ENCODE measurements at regions not wholly inside any gene's neighbourhood (a gene's known extent, or its start where the extent isn't known, plus 50 kb on each side); places are given as distances from the start of the nearest gene placed in this dataset.

- ChIA-PET CTCF (no interaction called here), POLR2A (ENCODE audit: unreplicated experiment) (no interaction called here)
- no peak overlapping the region for H2AFZ ChIP-seq
- no peaks in the 10 kb centered on the region for H3K9me2 ChIP-seq (ENCODE audit: insufficient read depth)
- no peaks in the 10 kb centered on the region for H3K36me3 ChIP-seq (ENCODE audit: low read depth)
- H4K20me1 ChIP-seq (ENCODE audit: insufficient read depth) = no peaks in the 10 kb centered on the region
- no peaks in the 10 kb centered on the region for H3K4me1 ChIP-seq (replicated peaks; ENCODE audit: insufficient read depth)
- H3F3A ChIP-seq (ENCODE audit: insufficient read depth, low read depth) = no peaks in the 10 kb centered on the region
- no TSS peak for BruUV-seq (replicated peaks)
- no peak for TF ChIP-seq EZH2 (IDR thresholded peaks at IDR 0.05; ENCODE audit: low read depth)
- TF ChIP-seq CTCF (conservative IDR thresholded peaks at IDR 0.05) = no peak
- no peak overlapping the region for H3K4me2 ChIP-seq
- no peak overlapping the region for H3K27ac ChIP-seq
- H3K27me3 ChIP-seq (ENCODE audit: insufficient read depth, low read depth) = no peaks in the 10 kb centered on the region
- no peak overlapping the region for H3K4me3 ChIP-seq
- H3K79me2 ChIP-seq (ENCODE audit: low read depth) = no peaks in the 10 kb centered on the region
- no peaks in the 10 kb centered on the region for H3K9me3 ChIP-seq (ENCODE audit: insufficient read depth, low read depth)
- intact Hi-C loops (cut with micrococcal nuclease; ENCODE audit: unreplicated experiment) = no loop called here
- DNase-seq = no peak
These were observed 429.5 kb downstream of the DTWD2 start for GRCh38 chr5:118558871-118559270.

GRCh38 chr5:118557251-118557661, 431.1 kb downstream of the DTWD2 start:
- ChIA-PET POLR2A (ENCODE audit: unreplicated experiment) (no interaction called here), CTCF (no interaction called here)
- Histone ChIP-seq H3K36me3 (ENCODE audit: low read depth) (no peaks in the 10 kb centered on the region), H3K27me3 (ENCODE audit: insufficient read depth, low read depth) (no peaks in the 10 kb centered on the region), H3K4me3 (no peak overlapping the region), H3K4me2 (no peak overlapping the region), H3K9me3 (ENCODE audit: insufficient read depth, low read depth) (no peaks in the 10 kb centered on the region), H3F3A (ENCODE audit: insufficient read depth, low read depth) (no peaks in the 10 kb centered on the region), H3K9me2 (ENCODE audit: insufficient read depth) (no peaks in the 10 kb centered on the region), H3K79me2 (ENCODE audit: low read depth) (no peaks in the 10 kb centered on the region), H2AFZ (no peak overlapping the region), H3K27ac (no peak overlapping the region), H4K20me1 (ENCODE audit: insufficient read depth) (no peaks in the 10 kb centered on the region), H3K4me1 (replicated peaks; ENCODE audit: insufficient read depth) (no peaks in the 10 kb centered on the region)
- no peak for DNase-seq
- no peak for TF ChIP-seq CTCF (conservative IDR thresholded peaks at IDR 0.05)
- TF ChIP-seq EZH2 (IDR thresholded peaks at IDR 0.05; ENCODE audit: low read depth) = no peak
- no TSS peak for BruUV-seq (replicated peaks)
- intact Hi-C loops (cut with micrococcal nuclease; ENCODE audit: unreplicated experiment) = no loop called here

DNA sequence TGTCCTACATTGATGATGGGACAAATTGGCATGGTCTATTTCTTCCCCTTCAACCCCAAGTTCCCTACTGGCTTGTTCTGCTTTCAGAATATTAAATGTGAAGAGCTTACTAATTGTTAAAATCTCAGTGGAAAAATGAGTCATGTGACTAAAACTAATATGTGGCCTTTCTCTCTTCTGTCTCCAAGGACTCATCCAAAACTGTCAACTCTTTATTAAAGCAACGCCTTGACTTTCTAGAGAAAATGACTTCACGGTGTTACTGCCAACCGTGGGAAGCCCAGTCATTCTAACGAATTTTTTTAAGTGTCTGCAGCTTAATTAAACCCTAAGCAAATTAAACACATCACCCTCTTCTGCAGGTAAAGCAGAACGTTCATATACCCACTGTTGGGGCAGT, 431.6 kb downstream of the DTWD2 start:
- H3K9me2 ChIP-seq (ENCODE audit: insufficient read depth) = no peaks in the 10 kb centered on the region
- intact Hi-C loops (cut with micrococcal nuclease; ENCODE audit: unreplicated experiment) = no loop called here
- no peaks in the 10 kb centered on the region for H4K20me1 ChIP-seq (ENCODE audit: insufficient read depth)
- no peak overlapping the region for H3K27ac ChIP-seq
- H3K4me1 ChIP-seq (replicated peaks; ENCODE audit: insufficient read depth) = no peaks in the 10 kb centered on the region
- no peak overlapping the region for H3K4me2 ChIP-seq
- H3K9me3 ChIP-seq (ENCODE audit: insufficient read depth, low read depth) = no peaks in the 10 kb centered on the region
- no peak overlapping the region for H3K4me3 ChIP-seq
- ChIA-PET POLR2A (ENCODE audit: unreplicated experiment) (no interaction called here), CTCF (no interaction called here)
- DNase-seq = no peak
- H2AFZ ChIP-seq = no peak overlapping the region
- H3F3A ChIP-seq (ENCODE audit: insufficient read depth, low read depth) = no peaks in the 10 kb centered on the region
- BruUV-seq (replicated peaks) = no TSS peak
- TF ChIP-seq EZH2 (IDR thresholded peaks at IDR 0.05; ENCODE audit: low read depth) (no peak), CTCF (conservative IDR thresholded peaks at IDR 0.05) (no peak)
- H3K79me2 ChIP-seq (ENCODE audit: low read depth) = no peaks in the 10 kb centered on the region
- no peaks in the 10 kb centered on the region for H3K36me3 ChIP-seq (ENCODE audit: low read depth)
- H3K27me3 ChIP-seq (ENCODE audit: insufficient read depth, low read depth) = no peaks in the 10 kb centered on the region
